Stimulated activated CD4-positive, alpha-beta T cell treated with anti-CD3 and anti-CD28 coated beads, Interleukin-1b, Interleukin-23, amount 100 ng/mL, for 48 hours (primary cell): ENCODE measurements at regions not wholly inside any gene's neighbourhood (a gene's known extent, or its start where the extent isn't known, plus 50 kb on each side); places are given as distances from the start of the nearest gene placed in this dataset.

Experiments used
- DNase-seq: peaks from one replicate; pipeline ENCODE4 v3.0.0-alpha.2; 2020

DNA sequence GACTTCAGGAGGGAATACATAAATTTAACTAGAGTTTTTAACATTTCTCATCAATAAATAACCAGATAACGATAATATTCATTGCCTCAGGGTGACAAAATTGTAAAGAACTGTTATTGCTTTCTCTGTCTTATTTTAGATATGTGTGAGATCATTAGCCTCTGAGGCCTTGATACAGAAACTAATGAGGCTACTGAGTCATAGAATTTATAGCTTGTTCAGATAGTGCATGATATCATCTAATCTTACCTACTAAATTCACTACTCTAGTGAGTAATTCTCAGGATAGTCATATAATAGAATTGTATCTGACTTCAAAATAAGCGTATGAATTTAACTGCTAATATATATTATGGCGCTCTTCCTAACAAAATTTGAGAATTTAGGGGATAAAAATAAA lies 360.8 kb upstream of the KLHL1 start:
- no peak for DNase-seq

DNA sequence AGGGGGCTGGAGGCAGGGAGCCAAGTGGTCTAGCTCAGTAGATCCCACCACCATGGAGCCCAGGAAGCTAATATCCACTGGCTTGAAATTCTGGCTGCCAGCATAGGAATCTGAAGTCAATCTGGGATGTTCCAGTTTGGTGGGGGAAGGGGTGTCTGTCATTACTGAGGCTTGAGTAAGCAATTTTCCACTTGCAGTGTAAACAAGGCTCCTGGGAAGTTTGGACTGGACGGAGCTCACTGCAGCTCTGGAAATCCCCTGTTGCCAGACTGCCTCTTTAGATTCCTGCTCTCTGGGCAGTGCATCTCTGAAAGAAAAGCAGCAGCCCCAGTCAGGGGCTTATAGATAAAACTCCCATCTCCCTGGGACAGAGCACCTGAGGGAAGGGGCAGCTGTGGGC lies 349.2 kb upstream of the KLHL1 start:
- no peak for DNase-seq

DNA sequence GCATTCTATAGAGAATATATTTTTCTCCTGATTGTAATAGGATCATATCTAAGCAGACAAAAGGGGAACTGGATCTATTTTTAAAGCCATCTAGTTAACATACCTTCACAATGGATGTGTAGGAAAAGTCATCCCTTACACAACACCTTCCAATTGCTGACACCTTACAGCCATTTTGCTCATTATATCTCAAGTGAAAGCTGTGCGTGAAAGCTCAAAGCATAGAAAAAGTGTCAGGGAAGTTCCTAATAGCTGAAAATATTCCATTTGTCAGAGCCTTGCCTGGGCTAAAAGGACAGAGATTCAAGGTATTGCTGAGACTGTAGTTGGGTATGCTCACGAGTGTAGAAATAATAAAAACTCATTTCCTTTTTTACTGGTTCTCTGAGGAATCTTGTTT lies 340.6 kb upstream of the KLHL1 start:
- no peak for DNase-seq

DNA sequence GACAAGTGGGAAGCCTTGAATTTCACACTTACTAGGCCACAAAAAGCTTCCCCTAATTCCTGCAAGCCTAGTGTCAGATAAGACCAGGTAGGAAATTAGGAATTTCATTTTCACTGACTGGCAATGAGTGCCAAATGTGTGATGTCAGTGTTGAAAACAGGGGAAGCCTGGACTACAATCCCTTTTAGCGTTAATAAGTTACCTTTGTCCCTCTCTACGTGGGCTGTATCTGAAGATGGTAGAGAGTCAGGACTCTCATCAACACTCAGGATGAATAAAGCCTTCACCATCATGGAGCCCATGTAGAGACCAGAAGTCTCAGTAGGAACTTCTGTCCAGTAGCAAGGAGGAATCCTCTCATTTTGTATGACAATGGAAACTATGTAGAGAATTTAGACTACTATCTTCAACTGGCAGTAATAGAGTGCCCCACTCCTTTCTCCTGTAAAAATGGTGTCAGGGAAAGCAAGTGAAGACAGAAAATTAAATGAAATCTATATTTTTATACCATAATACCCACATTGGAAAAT lies 324.1 kb upstream of the KLHL1 start:
- DNase-seq = no peak

DNA sequence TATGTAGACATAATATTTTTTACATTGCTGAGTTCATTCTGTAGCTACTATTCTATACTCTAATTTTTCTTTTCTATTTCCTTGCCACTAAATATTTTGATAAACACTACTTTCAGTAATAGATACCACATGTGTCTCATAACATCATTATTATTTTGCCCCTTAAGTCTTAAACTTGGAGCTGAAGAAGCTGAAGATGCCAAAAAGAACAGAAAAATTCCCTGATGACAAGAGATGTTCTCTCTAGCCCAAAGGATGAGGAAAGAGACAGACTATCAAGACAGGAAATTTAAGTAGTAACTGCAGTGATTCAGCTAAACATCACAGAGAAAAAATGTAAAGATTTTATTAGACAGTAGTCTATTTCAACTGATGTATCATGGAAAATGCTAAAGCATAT lies 322.0 kb upstream of the KLHL1 start:
- no peak for DNase-seq

DNA sequence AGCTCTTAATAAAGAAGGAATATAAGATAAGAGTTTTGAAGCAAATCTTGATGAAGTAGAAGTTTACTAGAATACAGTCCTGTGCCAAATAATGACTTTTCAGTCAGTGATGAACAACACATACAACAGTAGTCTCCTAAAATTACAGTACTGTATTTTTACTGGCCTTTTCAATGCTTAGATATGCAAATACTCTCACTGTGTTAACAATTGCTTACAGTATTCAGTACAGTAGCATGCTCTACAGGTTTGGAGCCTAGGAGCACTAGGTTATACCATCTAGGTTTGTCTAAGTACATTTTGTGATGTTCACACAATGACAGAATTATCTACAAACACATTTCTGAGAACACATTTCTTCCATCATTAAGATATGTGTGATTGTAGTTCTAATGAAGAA lies 316.7 kb upstream of the KLHL1 start:
- no peak for DNase-seq

DNA sequence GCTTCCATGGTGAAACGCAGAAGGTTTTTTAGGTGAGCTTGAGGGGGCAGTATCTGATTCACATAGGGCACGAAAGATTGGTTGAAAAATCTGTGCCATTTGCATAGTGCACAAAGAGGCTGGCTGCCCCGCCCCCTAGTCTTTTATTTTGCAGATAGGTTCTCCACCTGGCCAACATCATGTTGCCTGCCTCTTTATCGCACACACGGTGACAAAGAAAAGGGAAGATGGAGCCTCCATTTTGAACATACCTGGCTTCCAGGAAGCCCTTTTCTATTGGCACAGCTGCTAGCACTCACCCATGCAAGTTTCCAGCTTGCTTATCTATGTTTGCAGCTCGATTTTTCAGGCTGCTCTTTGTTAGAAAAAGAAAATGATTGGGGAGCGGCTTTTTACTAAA lies 316.2 kb upstream of the KLHL1 start:
- DNase-seq = no peak

DNA sequence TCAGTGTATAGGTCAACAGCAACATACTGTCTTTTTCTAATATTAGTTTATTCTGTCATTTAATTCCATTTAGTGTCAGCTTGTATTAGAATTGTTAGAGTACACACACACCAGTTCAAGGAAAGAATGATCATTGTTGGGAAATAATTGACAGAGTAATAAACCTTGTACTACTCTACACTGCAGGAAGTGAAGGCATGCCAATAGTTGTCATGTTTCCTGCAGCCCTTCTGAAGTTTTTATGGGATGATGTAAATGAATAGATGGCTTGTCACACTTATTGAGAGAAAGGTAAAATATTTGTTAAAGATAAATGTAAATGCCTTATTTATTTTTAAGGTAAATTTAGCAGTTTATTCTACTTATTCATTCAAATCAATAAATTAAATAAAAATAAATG lies 306.9 kb upstream of the KLHL1 start:
- DNase-seq = no peak

DNA sequence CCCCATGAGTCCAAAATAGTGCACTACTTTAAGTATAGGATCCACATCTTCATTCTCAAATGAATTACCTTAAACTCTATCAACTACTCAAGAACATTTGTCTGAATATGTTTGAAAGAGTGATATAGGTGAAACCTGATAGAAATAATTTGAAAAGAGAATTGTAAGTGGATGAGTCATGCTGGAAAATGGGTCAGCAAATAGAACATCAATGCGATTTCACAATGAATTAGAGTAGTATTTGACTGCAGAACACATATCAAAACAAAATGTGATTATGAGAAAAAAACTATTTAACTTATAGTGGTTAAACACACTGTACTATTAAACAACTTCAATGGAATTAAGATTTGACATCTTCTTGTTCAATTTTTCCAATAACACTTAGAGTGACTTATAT lies 300.6 kb upstream of the KLHL1 start:
- DNase-seq = no peak

DNA sequence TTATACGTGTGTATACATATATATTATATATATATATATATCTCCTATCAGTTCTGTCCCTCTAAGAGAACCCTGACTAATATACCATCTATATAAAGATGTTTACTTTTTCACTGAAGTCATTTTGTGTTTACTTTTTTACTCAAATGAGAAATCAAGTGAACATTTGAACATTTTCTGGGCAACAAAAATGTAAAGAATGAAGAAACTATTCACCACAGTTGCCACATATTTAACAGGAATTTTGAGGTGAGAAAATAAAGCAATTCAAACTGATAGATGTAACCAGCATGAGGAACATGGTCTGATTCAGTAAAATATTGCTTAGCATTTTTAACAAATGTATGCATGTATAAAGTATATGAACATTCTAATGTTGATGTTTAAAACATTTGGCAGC lies 299.2 kb upstream of the KLHL1 start:
- DNase-seq = no peak

DNA sequence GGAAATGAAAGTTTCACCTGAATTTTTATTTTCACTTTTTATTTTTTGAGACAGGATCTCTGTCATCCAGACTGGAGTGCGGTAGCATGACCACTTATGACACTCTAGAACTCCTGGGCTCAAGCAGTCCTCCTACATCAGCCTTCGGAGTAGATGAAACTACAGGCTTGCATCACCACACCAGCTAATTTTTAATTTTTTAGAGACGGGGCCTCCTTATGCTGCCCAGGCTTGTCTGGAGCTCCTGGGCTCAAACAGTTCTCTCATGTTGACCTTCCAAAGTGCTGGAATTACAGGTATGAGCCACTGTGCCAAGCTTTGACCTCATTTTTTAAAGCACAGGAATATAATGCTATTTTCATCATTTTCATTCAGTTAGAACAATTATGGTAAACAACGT lies 297.0 kb upstream of the KLHL1 start:
- DNase-seq = no peak

DNA sequence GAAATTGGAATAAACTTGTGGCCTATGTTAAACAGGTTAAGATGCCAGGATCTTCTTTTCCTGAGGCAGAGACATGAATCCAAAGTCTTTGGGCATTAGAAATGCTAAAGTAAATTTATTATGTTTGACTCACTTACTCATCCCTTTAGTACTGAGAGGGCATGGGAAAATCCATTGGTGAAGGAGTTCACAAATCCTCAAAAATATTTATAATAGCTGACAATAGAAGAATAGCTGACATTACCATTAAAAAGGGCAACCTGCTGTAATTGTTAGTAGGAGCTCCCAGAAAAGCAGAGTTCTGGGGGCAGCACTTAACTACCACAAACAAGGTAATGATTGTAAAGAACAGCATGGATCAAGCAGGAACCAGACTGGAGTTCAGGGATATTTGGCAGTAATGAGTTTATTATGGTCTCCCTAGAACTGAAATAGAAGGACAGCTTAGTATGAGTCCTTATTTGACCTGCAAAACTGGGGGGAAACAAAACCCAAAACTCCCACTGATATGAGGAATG lies 285.8 kb upstream of the KLHL1 start:
- DNase-seq = no peak

DNA sequence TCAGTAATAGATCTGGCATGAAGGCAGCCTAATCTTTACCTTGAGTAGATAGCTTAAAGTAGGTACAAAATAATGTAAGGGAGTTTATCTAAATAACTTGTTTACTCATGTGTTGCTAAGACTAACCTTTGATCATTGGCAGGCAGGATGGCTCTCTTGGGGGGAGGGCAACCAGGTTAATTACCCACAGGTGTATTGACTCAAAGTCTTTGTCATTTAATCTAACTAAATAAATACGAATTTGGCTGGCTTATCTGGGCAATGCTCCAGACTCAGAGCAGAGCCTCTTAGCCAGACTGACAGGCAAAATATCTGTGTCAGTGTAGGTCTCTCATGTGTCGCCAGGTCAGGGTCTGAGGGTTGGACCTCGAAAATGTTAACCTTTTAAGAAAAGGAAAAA lies 283.4 kb upstream of the KLHL1 start:
- no peak for DNase-seq

DNA sequence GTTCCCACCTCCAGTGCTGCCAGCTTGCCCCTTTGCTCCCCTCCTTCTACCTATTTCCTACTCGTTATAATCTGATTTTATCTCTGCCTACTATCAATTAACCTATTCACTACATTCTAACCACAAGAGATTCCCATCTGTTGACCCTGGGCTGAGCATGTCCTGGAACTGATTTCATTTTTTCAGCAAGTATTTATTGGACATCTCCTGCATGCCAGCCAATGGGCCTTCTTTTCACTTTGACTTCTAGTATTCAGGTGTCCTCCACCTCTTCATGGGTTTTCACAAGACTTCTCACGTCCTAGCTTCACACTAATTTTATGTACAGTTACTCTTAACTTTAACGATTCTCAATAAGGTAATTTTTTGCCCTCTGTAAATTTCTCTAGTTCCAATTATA lies 282.7 kb upstream of the KLHL1 start:
- DNase-seq = no peak

DNA sequence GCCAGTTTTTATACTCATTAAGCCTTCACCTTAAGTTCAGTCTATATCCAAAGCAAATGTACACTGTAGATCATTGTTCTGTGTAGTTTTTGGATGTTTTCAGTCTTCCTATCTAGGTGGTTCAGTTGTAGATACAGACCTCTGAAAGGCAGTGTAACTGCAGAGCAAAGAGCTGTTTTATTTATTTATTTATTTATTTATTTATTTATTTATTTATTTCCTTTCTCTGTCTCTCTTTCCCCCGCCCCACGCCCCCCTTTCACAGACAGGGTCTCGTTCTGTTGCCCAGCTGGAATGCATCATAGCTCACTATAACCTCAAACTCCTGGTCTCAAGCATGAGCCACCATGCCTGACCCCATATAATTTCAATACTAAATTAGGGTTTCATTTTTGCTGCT lies 281.8 kb upstream of the KLHL1 start:
- DNase-seq = no peak

DNA sequence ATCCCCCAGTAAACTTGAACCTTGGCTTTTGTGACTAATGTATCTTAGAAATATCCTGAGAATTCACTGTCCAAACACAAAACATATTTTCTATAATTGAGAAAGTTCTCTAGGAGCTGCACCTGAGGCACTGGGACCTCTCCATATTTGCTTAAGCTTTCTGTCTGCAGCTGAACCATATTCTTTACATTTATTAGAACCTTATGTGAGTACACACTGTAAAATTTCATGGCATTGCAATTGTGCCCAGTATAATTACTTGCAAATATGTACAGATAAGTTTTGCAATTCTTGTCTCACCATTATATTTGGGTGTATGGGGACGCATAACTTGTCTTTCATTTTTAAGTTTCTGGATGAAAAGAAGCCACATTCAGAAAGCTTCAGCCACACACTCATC lies 280.7 kb upstream of the KLHL1 start:
- DNase-seq = no peak

DNA sequence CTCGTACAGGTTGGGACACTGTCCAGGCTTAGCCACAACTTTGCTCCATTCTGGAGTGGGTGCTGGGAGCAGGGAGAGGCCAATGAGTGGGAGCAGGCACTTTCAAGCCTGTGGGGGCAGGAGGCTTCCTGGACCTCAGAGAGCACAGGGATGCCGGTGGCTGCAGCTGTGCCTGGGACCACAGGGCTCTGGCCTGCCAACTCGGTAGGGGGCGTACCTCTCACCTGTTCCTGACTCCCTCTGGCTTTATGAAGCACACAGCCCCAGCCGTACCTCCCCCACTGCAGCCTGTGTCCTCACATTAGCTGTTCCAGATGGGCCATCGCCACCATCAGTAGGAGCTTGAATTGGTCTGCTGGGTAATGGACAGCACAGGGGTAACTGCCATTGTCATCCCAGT lies 278.7 kb upstream of the KLHL1 start:
- DNase-seq = no peak

DNA sequence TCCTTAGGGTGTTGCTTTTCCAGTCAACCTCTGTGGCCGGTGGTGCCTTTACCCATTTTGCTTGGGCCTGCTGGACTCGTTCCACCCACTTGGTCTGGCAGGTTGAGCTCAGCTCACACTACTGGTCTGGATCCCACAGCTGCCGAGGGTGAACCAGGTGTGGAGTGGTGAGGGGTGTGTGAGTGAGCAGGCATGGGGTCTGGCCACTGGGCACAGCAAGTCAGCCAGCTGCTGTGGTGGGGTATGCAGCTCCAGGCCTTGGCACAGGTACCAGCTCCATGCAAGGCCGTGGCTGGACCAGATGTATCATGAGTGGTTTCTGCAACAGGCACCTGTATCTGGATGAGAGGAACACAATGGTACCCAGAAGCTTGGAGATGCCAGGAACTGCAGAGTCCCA lies 277.6 kb upstream of the KLHL1 start:
- DNase-seq = no peak

DNA sequence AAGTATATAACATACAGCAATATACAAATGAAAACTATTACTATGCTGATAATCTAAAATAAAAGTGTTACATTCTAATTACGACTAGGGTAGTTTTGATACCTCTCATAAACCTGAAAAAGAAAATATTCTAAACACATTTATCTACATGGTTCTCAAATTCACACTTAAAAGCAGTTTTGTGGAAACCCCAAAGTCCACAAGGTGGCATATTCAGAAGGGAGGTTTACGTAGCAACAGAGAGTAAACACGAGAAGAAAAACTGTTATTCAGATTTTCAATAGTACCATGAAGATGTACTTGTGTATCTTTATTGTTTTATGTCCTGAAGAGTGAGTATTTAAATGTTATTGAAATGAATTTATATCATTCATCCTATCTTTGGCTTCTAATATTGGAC lies 275.9 kb upstream of the KLHL1 start:
- no peak for DNase-seq

DNA sequence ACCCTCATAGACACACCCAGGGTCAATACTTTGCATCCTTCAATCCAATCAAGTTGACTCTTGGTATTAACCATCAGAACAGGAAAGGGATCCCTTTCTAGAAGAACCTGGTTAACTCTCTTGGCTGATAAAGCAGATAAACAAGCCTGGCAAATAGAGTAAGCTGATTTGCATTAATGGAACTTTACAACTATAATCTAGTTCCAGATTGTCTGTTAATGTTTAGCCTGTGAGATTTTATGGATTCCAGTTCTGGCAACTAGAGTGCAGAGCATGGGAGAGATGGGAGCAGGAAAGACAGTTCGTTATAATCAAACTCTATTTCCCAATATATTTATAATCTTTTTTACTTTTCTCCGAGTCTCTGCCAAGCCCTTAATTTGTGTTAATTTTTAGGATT lies 272.6 kb upstream of the KLHL1 start:
- DNase-seq = no peak

DNA sequence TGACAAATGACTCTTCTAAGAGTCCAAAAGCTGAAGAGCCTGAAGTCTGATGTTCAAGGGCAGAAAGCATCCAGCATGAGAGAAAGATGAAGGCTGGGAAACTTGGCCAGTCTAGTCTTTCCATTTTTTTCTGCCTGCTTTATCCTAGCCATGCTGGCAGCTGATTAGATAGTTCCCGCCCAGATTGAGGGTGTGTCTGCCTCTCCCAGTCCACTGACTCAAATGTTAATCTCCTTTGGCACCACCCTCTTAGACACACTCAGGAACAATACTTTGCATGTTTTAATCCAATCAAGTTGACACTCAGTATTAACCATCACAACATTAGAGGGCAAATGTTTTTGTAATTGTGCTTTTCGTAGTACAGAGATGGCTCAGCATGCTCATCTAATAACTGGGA lies 267.5 kb upstream of the KLHL1 start:
- DNase-seq = no peak

DNA sequence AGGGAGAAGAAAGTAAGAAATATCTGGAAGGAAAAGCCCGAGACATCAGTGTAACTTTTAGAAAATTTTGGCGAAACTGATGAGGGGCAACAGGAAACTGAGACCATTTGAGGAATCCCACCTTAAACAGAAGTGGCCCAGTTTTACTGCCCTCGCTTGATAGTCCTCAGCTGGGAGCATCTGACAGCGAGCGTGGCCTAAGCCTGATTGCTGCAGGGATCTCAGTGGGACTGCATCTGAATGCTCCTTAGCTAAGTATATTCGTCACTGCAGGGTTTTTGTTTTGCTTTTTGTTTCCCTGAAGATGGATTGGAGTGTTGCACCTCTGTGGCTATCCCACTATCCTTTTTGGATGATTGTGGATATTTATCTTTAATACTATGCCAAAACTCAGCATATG lies 262.7 kb upstream of the KLHL1 start:
- DNase-seq = no peak

DNA sequence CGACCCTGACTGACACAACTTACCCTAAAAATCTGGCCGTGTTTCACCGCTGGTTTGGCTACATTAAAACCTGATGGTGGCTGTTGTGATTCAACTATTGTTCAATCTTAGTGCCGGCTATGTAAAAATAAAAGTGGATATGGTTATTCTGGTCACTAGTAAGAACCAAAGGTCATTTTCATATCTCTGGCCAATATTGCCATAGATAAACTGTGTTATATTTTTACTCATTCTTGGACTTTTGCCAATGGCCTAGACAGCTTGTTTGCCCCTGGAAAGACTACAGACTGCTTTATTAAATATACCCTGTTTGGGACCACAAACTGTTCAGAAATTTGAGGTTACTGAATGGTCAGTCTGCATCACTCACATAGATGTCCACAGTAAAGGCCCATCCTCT lies 258.5 kb upstream of the KLHL1 start:
- DNase-seq = no peak

DNA sequence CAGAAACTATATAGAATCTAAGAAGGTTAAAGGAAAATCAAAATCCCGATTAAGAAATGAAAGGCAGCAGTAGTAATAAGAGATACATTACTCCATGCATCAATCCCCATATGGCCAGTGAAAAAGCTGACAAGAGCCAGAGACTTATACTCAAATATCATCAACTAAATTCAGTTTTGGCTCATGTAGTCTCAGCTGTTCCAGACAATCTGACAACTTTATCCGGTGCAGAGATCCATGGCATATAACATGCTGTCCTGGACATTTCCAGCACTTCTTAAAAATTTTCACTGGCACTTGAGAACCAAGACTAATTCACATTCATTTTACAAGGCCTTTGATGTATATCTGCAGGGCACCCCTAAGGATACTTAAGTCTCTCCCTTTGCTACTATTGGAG lies 255.7 kb upstream of the KLHL1 start:
- DNase-seq = no peak

DNA sequence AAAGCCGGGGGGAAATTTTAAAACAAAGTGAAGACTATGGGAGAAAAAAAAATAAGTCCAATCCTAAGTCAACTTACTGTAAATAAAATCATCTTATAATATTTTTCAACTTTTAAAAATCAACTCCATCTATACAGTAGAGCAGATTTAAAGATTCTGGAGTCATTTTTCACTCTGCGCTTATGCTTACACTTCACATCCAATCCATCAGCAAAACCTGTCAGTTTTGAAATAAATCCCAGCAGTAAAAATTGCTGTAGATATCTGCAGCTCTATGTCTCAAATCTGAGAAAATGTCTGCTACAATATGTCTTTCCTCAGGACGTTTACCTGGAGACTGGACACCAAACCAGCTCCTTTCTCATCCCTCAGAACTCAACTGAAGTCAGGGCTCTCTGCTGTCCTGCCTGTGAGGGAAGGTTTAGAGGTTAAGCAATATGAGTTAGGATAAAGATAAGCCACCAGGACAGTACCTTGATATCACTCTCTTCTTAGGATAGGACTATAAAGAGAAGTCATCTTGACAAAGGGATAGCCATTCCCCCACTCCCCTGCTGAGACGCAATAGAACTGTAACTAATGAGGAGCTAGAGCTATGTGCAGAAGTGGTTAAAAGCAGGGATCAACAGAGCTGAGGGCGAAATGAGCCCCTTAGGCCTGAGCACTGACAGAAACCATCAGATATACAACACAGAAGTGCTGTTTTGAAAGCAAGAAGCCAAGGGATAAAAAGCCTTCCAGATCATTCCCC lies 254.7 kb upstream of the KLHL1 start:
- no peak for DNase-seq
